Lower leg skin (tissue), 4 donors: ENCODE measurements at regions not wholly inside any gene's neighbourhood (a gene's known extent, or its start where the extent isn't known, plus 50 kb on each side); places are given as distances from the start of the nearest gene placed in this dataset.
A peak's percentile ranks its signal among the peaks of the same experiment; 100 is the strongest.

Experiments
- DNase-seq, 2 donors: peaks; one replicate each; pipeline ENCODE4 v3.0.0-alpha.2; 2019; ENCODE audit warnings: low spot score in 2 of 2
- H3K4me3 ChIP-seq: fragments of 200-600 bp; sonication (generic); 2 replicates; pipeline ENCODE4 v1.5.1; 2017; ENCODE audit warnings: mild to moderate bottlenecking, low read depth; ENCODE audit not compliant: poor library complexity, severe bottlenecking
- CTCF ChIP-seq, 3 donors: fragments of 450-650 bp; IDR thresholded peaks; one replicate each; pipeline ENCODE4 v1.5.1; 2016; ENCODE audit warnings: antibody characterized with exemption in 3 of 3, mild to moderate bottlenecking in 3 of 3, moderate library complexity in 2 of 3
- POLR2A ChIP-seq, 2 donors: fragments of 450-650 bp; IDR thresholded peaks; one replicate each; pipeline ENCODE4 v1.6.1; 2016 to 2017; ENCODE audit warnings: antibody characterized with exemption in 2 of 2, mild to moderate bottlenecking in 1 of 2, moderate library complexity in 1 of 2
- WGBS, 2 donors: methylation state at CpG; one replicate each; pipeline ENCODE4 v1.1.5; 2018; 5-methylcytosine and 5-hydroxymethylcytosine counted together
- intact Hi-C: fragments of 100-400 bp; cut with DNase I; formaldehyde crosslinking; loops from one replicate; pipeline ENCODE4 v1.15.0; 2023; ENCODE audit warnings: low total_unique reads

DNA sequence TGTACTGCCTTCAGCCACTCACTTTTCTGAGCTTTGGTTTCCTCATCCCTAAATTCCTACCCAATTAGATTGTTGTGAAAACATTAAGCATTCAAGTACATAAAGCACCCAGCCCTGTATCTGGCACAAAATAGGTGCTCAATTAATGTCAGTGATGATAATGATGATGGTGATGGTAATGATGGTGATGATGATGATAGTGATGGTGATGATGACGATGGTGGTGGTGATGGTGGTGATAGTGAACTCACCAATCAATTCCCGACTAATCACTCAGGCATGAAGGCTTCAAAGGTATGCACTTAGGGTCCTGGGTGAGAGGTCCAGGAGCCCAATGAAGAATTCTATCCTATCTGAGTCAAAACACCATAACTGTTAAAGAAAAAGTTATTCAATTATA lies 383.5 kb downstream of the MATN1 start:
- DNase-seq: no peak
- H3K4me3 ChIP-seq: no peak overlapping the region
- intact Hi-C loops: no loop called here
- WGBS, 2 donors: 82 to 86% methylated on average over 2 of the region's 2 CpGs
- TF ChIP-seq POLR2A (IDR thresholded peaks at IDR 0.05) (no peak), CTCF (IDR thresholded peaks at IDR 0.05) (no peak)

DNA sequence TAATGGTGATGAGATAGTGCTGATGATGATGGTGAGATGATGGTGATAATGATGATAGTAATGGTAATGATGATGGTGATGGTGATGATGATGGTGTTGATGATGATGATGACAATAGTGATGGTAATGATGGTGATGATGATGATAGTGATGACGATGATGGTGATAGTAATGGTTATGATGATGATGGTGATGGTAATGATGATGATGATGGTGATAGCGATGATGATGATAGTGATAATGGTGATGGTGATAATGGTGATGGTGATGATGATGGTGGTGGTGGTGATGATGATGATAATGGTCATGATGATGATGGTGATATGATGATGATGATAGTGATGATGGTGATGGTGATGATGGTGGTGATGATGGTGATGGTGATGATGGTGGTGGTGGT lies 384.6 kb downstream of the MATN1 start:
- 91 to 95% methylated on average over 2 of the region's 2 CpGs for WGBS, 2 donors
- H3K4me3 ChIP-seq: no peak overlapping the region
- TF ChIP-seq POLR2A (IDR thresholded peaks at IDR 0.05) (no peak), CTCF (IDR thresholded peaks at IDR 0.05) (no peak)
- no peak for DNase-seq
- intact Hi-C loops: no loop called here

GRCh38 chr1:30337324-30337620 lies 386.1 kb downstream of the MATN1 start:
- no peak overlapping the region for H3K4me3 ChIP-seq
- 75 to 79% methylated on average over 3 of the region's 3 CpGs for WGBS, 2 donors
- no peak for DNase-seq
- intact Hi-C loops: no loop called here
- TF ChIP-seq POLR2A (IDR thresholded peaks at IDR 0.05) (no peak), CTCF (IDR thresholded peaks at IDR 0.05) (no peak)

- H3K4me3 ChIP-seq: no peak overlapping the region
- peak in 1 of 2 donors; percentile 50 for DNase-seq
- intact Hi-C loops: no loop called here
- TF ChIP-seq CTCF (IDR thresholded peaks at IDR 0.05): no peak
- TF ChIP-seq POLR2A (IDR thresholded peaks at IDR 0.05): no peak
- WGBS, 2 donors: 75 to 78% methylated on average over 16 of the region's 16 CpGs
Observed at GRCh38 chr1:30336550-30337323, 386.6 kb downstream of the MATN1 start.

DNA sequence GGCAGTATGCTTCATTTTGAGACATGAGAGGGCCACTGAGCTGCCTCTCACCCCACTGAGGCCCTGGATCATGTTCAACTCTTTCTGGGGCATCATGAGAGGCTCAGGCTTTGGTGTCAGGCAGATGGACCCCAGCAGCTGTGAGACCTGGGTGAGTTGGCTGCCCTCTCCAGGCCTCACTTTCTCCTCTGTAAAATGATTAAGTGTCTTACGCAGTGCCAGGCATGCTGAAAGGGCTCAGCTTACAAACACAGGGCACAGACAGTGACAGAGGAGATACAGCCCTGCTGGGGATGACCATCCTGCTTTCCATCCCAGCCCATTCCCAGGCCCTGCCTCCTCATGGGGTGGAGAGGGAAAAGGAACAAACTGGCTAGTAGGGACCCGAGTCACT lies 387.4 kb downstream of the MATN1 start:
- no peak overlapping the region for H3K4me3 ChIP-seq
- 83 to 85% methylated on average over 2 of the region's 2 CpGs for WGBS, 2 donors
- DNase-seq: peak in 1 of 2 donors; percentile 50
- TF ChIP-seq POLR2A (IDR thresholded peaks at IDR 0.05): no peak
- no peak for TF ChIP-seq CTCF (IDR thresholded peaks at IDR 0.05)
- intact Hi-C loops: no loop called here
